Mesenchymal stem cell (in vitro differentiated cells and primary cell): ENCODE measurements at regions not wholly inside any gene's neighbourhood (a gene's known extent, or its start where the extent isn't known, plus 50 kb on each side); places are given as distances from the start of the nearest gene placed in this dataset.

Experiments
- DNase-seq: peaks from one replicate; pipeline ENCODE4 v3.0.0-alpha.2; 2013
- H2AFZ ChIP-seq: one replicate; pipeline ENCODE4 v1.6.1; 2013; ENCODE audit warnings: low read depth, mild to moderate bottlenecking, control low read depth, inconsistent platforms, low read length, moderate library complexity
- H2AK5ac ChIP-seq: 2 replicates; pipeline ENCODE4 v1.6.1; 2013; ENCODE audit warnings: low read length, moderate library complexity, mild to moderate bottlenecking, inconsistent platforms; ENCODE audit not compliant: severe bottlenecking
- H2BK120ac ChIP-seq: one replicate; pipeline ENCODE4 v1.6.1; 2013; ENCODE audit warnings: low read depth, mild to moderate bottlenecking, inconsistent platforms, low read length, moderate library complexity
- H2BK12ac ChIP-seq, 2 experiments: one replicate each; pipeline ENCODE4 v1.6.1; 2013; ENCODE audit warnings: inconsistent platforms in 2 of 2, low read length in 2 of 2, mild to moderate bottlenecking in 2 of 2, moderate library complexity in 2 of 2, control low read depth in 1 of 2
- H2BK15ac ChIP-seq: one replicate; pipeline ENCODE4 v1.6.1; 2013; ENCODE audit warnings: mild to moderate bottlenecking, low read depth, inconsistent platforms; ENCODE audit not compliant: poor library complexity, severe bottlenecking
- H2BK5ac ChIP-seq: 2 replicates; pipeline ENCODE4 v1.6.1; 2013; ENCODE audit warnings: low read depth, mild to moderate bottlenecking, low read length, control low read depth, inconsistent platforms; ENCODE audit not compliant: poor library complexity, severe bottlenecking
- H3K14ac ChIP-seq, 2 experiments: one replicate each; pipeline ENCODE4 v1.6.1; 2013; ENCODE audit warnings: inconsistent platforms in 2 of 2, low read length in 2 of 2, control low read depth in 1 of 2, mild to moderate bottlenecking in 1 of 2, moderate library complexity in 1 of 2
- H3K18ac ChIP-seq, 2 experiments: one replicate each; pipeline ENCODE4 v1.6.1; 2013; ENCODE audit warnings: inconsistent platforms in 2 of 2, low read length in 2 of 2, control low read depth in 1 of 2, low read depth in 1 of 2, mild to moderate bottlenecking in 1 of 2
- H3K23ac ChIP-seq, 2 experiments: one replicate each; pipeline ENCODE4 v1.6.1; 2013; ENCODE audit warnings: inconsistent platforms in 2 of 2, low read length in 2 of 2, mild to moderate bottlenecking in 2 of 2, moderate library complexity in 2 of 2, control low read depth in 1 of 2
- H3K27ac ChIP-seq: 2 replicates; pipeline ENCODE4 v1.5.1; 2013; ENCODE audit warnings: mild to moderate bottlenecking, moderate library complexity, low read length, control low read depth, inconsistent platforms; ENCODE audit not compliant: poor library complexity, severe bottlenecking
- H3K27me3 ChIP-seq, 2 experiments: 2 replicates each; pipeline versions ENCODE4 v1.6.1 to v1.7.0; 2013; ENCODE audit warnings: low read length in 2 of 2, mild to moderate bottlenecking in 2 of 2, moderate library complexity in 2 of 2, control low read depth in 1 of 2, inconsistent platforms in 1 of 2; ENCODE audit not compliant: control insufficient read depth in 1 of 2, insufficient read depth in 1 of 2
- H3K36me3 ChIP-seq, 2 experiments: 2 replicates each; pipeline versions ENCODE4 v1.6.1 to v1.7.0; 2013; ENCODE audit warnings: low read length in 2 of 2, control low read depth in 1 of 2, inconsistent platforms in 1 of 2, low read depth in 1 of 2, mild to moderate bottlenecking in 1 of 2; ENCODE audit not compliant: insufficient read depth in 2 of 2, control insufficient read depth in 1 of 2
- H3K4ac ChIP-seq, 2 experiments: one replicate each; pipeline ENCODE4 v1.6.1; 2013; ENCODE audit warnings: inconsistent platforms in 2 of 2, low read length in 2 of 2, mild to moderate bottlenecking in 2 of 2, moderate library complexity in 2 of 2, control low read depth in 1 of 2, low read depth in 1 of 2
- H3K4me1 ChIP-seq: 2 replicates; pipeline ENCODE4 v1.6.1; 2013; ENCODE audit warnings: low read depth, low read length, control low read depth; ENCODE audit not compliant: control insufficient read depth, insufficient read depth
- H3K4me2 ChIP-seq: 2 replicates; pipeline ENCODE4 v1.6.1; 2013; ENCODE audit warnings: low read length, mild to moderate bottlenecking, inconsistent platforms; ENCODE audit not compliant: poor library complexity, severe bottlenecking
- H3K4me3 ChIP-seq, 2 experiments: 2 replicates each; pipeline versions ENCODE4 v1.5.1 to v1.7.0; 2013; ENCODE audit warnings: low read length in 2 of 2, mild to moderate bottlenecking in 2 of 2, control low read depth in 1 of 2, low read depth in 1 of 2; ENCODE audit not compliant: insufficient read depth in 1 of 2
- H3K79me1 ChIP-seq: replicated peaks from 2 replicates; pipeline ENCODE4 v1.6.1; 2013; ENCODE audit warnings: mild to moderate bottlenecking, control low read depth, low read length, inconsistent platforms; ENCODE audit not compliant: poor library complexity, severe bottlenecking
- H3K9ac ChIP-seq: 2 replicates; pipeline ENCODE4 v1.7.0; 2013; ENCODE audit warnings: mild to moderate bottlenecking, low read length, moderate library complexity
- H3K9me3 ChIP-seq: 2 replicates; pipeline ENCODE4 v1.7.0; 2013; ENCODE audit warnings: mild to moderate bottlenecking, low read length; ENCODE audit not compliant: control insufficient read depth
- H4K8ac ChIP-seq: one replicate; pipeline ENCODE4 v1.6.1; 2013; ENCODE audit warnings: inconsistent platforms, mild to moderate bottlenecking, low read length, moderate library complexity
- H4K91ac ChIP-seq: one replicate; pipeline ENCODE4 v1.6.1; 2013; ENCODE audit warnings: mild to moderate bottlenecking, low read length, inconsistent platforms
- WGBS: methylation state at CpG from one replicate; pipeline ENCODE4 v1.1.7; 2013; ENCODE audit warnings: mixed read lengths; 5-methylcytosine and 5-hydroxymethylcytosine counted together

- DNase-seq, result no peak
- Histone ChIP-seq H3K4me1 (no peaks in the 10 kb centered on the region), H2BK5ac (no peak overlapping the region), H3K9ac (no peak overlapping the region), H4K91ac (no peak overlapping the region), H3K18ac (no peak overlapping the region), H3K4me2 (no peak overlapping the region), H3K27ac (no peak overlapping the region), H2AFZ (no peak overlapping the region), H2BK15ac (no peak overlapping the region), H2BK12ac (no peak overlapping the region), H2BK120ac (no peak overlapping the region), H3K36me3 (no peaks in the 10 kb centered on the region), H3K9me3 (no peaks in the 10 kb centered on the region), H3K14ac (no peak overlapping the region), H2AK5ac (no peak overlapping the region), H3K4ac (no peak overlapping the region), H4K8ac (no peak overlapping the region), H3K4me3 (no peak overlapping the region), H3K79me1 (no peaks in the 10 kb centered on the region), H3K23ac (no peak overlapping the region), H3K27me3 (peaks cover 10 to 83% of the 10 kb centered on the region in 2 experiments)
- WGBS, result 68% methylated on average over 4 of the region's 4 CpGs
Observed at GRCh38 chr11:123373754-123374621, 56.1 kb upstream of the GRAMD1B start.

- H2BK12ac ChIP-seq, result no peak overlapping the region
- H3K9me3 ChIP-seq, result no peaks in the 10 kb centered on the region
- no peak for DNase-seq
- H2BK120ac ChIP-seq, result no peak overlapping the region
- no peak overlapping the region for H2BK15ac ChIP-seq
- H2AFZ ChIP-seq, result no peak overlapping the region
- no peak overlapping the region for H3K27ac ChIP-seq
- no peak overlapping the region for H4K91ac ChIP-seq
- H3K4me1 ChIP-seq, result no peaks in the 10 kb centered on the region
- H3K4ac ChIP-seq, result no peak overlapping the region
- H3K4me2 ChIP-seq, result no peak overlapping the region
- WGBS, result 54% methylated on average over 2 of the region's 3 CpGs
- no peak overlapping the region for H2BK5ac ChIP-seq
- no peak overlapping the region for H3K4me3 ChIP-seq
- H3K14ac ChIP-seq, result no peak overlapping the region
- H3K36me3 ChIP-seq, result no peaks in the 10 kb centered on the region
- no peak overlapping the region for H4K8ac ChIP-seq
- H3K27me3 ChIP-seq, result peaks cover 0 to 80% of the 10 kb centered on the region in 2 experiments
- H3K18ac ChIP-seq, result no peak overlapping the region
- H3K9ac ChIP-seq, result no peak overlapping the region
- H2AK5ac ChIP-seq, result no peak overlapping the region
- H3K79me1 ChIP-seq, result no peaks in the 10 kb centered on the region
- H3K23ac ChIP-seq, result no peak overlapping the region
Observed at GRCh38 chr11:123371506-123372297, 58.4 kb upstream of the GRAMD1B start.

GRCh38 chr11:123366924-123367323 is 63.1 kb upstream of the GRAMD1B start:
- no peak overlapping the region for H3K4ac ChIP-seq
- no peak for DNase-seq
- no peaks in the 10 kb centered on the region for H3K9me3 ChIP-seq
- no peaks in the 10 kb centered on the region for H3K79me1 ChIP-seq
- no peak overlapping the region for H2BK12ac ChIP-seq
- no peak overlapping the region for H3K18ac ChIP-seq
- no peak overlapping the region for H3K4me3 ChIP-seq
- no peak overlapping the region for H3K14ac ChIP-seq
- H3K27me3 ChIP-seq, result peaks cover 22 to 89% of the 10 kb centered on the region in 2 experiments
- no peaks in the 10 kb centered on the region for H3K36me3 ChIP-seq
- no peak overlapping the region for H4K91ac ChIP-seq
- no peak overlapping the region for H3K9ac ChIP-seq
- no peak overlapping the region for H2BK120ac ChIP-seq
- 86% methylated on average over 5 of the region's 6 CpGs for WGBS
- no peak overlapping the region for H2BK15ac ChIP-seq
- H3K27ac ChIP-seq, result no peak overlapping the region
- H3K4me1 ChIP-seq, result no peaks in the 10 kb centered on the region
- no peak overlapping the region for H2BK5ac ChIP-seq
- no peak overlapping the region for H3K23ac ChIP-seq
- H2AFZ ChIP-seq, result no peak overlapping the region
- H4K8ac ChIP-seq, result no peak overlapping the region
- no peak overlapping the region for H3K4me2 ChIP-seq
- no peak overlapping the region for H2AK5ac ChIP-seq

DNA sequence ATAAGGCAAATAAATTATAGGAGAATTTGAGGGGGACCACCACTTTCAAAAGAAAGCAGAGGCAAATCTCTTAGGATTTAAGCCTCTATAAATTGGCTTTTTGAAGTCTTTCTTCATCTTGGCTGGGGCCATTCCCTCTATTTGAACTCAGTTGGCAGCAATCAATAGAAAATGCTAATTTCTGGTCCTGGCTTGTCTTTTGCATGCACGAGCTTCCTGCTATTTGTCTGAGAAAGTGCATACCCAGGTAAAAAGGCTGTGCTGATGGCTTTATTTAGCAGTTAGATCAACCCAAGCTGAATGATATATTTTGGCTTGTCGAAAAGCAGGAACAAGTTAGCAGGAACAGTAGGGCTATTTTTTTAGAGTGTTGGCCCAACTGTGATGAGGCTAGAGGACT is 64.1 kb upstream of the GRAMD1B start:
- no peak overlapping the region for H3K18ac ChIP-seq
- no peak overlapping the region for H2BK5ac ChIP-seq
- no peak overlapping the region for H4K8ac ChIP-seq
- no peak overlapping the region for H3K23ac ChIP-seq
- no peak overlapping the region for H2AK5ac ChIP-seq
- H3K4me3 ChIP-seq, result no peak overlapping the region
- H3K9me3 ChIP-seq, result no peaks in the 10 kb centered on the region
- H3K4ac ChIP-seq, result no peak overlapping the region
- H3K27ac ChIP-seq, result no peak overlapping the region
- no peak overlapping the region for H4K91ac ChIP-seq
- H3K27me3 ChIP-seq, result peaks cover 32 to 89% of the 10 kb centered on the region in 2 experiments
- no peak overlapping the region for H2AFZ ChIP-seq
- no peaks in the 10 kb centered on the region for H3K36me3 ChIP-seq
- no peak overlapping the region for H3K14ac ChIP-seq
- H3K4me1 ChIP-seq, result no peaks in the 10 kb centered on the region
- no peak overlapping the region for H3K9ac ChIP-seq
- H2BK12ac ChIP-seq, result no peak overlapping the region
- no peak overlapping the region for H2BK15ac ChIP-seq
- H3K4me2 ChIP-seq, result no peak overlapping the region
- H3K79me1 ChIP-seq, result no peaks in the 10 kb centered on the region
- no peak overlapping the region for H2BK120ac ChIP-seq
- no peak for DNase-seq
- WGBS, result 45% methylated on average over 2 of the region's 2 CpGs
